Loucy (cell line): ENCODE measurements at regions not wholly inside any gene's neighbourhood (a gene's known extent, or its start where the extent isn't known, plus 50 kb on each side); places are given as distances from the start of the nearest gene placed in this dataset.

Experiments used
- EZH2phosphoT487 ChIP-seq: fragments of 200-600 bp; IDR thresholded peaks from 2 replicates; pipeline ENCODE4 v1.6.1; 2018; ENCODE audit warnings: antibody characterized with exemption, mild to moderate bottlenecking, moderate library complexity, borderline replicate concordance
- TF ChIP-seq, protein P1 (sequence below): fragments of 200-600 bp; sonication (generic); conservative IDR thresholded peaks from 2 replicates; pipeline ENCODE4 v1.5.1; 2014; ENCODE audit warnings: mild to moderate bottlenecking, antibody characterized with exemption, low read length

DNA sequence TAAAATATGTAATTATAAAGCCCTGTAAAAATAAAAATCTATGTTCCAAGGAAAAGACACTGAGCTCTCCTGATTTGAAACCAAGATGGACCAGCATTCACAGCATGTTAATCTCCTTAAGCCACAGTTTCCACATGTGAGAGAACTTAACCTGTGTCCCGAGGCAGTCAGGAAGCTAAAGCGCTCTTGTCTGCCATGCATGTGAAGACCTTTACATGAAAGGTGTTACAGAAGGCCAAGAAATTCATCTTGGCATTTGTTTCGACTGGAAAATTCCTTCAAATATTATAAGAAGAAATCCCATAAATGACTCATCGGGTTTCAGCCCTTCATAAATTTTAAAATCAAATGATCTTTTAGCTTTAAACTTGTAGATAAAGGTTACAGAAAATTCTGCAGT lies 328.6 kb downstream of the CDH2 start:
- TF ChIP-seq, protein P1, sequence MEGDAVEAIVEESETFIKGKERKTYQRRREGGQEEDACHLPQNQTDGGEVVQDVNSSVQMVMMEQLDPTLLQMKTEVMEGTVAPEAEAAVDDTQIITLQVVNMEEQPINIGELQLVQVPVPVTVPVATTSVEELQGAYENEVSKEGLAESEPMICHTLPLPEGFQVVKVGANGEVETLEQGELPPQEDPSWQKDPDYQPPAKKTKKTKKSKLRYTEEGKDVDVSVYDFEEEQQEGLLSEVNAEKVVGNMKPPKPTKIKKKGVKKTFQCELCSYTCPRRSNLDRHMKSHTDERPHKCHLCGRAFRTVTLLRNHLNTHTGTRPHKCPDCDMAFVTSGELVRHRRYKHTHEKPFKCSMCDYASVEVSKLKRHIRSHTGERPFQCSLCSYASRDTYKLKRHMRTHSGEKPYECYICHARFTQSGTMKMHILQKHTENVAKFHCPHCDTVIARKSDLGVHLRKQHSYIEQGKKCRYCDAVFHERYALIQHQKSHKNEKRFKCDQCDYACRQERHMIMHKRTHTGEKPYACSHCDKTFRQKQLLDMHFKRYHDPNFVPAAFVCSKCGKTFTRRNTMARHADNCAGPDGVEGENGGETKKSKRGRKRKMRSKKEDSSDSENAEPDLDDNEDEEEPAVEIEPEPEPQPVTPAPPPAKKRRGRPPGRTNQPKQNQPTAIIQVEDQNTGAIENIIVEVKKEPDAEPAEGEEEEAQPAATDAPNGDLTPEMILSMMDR = no peak
- no peak for TF ChIP-seq EZH2phosphoT487
